GM19395 (cell line): ENCODE measurements at regions not wholly inside any gene's neighbourhood (a gene's known extent, or its start where the extent isn't known, plus 50 kb on each side); places are given as distances from the start of the nearest gene placed in this dataset.

Experiments used
- ATAC-seq: cut with Tn5 transposase; IDR thresholded peaks from one replicate; pipeline ENCODE4 v1.9.1; 2021; ENCODE audit warnings: mild to moderate bottlenecking, moderate library complexity; ENCODE audit not compliant: unreplicated experiment

- ATAC-seq, result no peak
Observed at GRCh38 chr13:110826861-110827672, 87.8 kb downstream of the ANKRD10 start.
